GM18861 (cell line): ENCODE measurements at regions not wholly inside any gene's neighbourhood (a gene's known extent, or its start where the extent isn't known, plus 50 kb on each side); places are given as distances from the start of the nearest gene placed in this dataset.

Source experiments
- ATAC-seq: cut with Tn5 transposase; IDR thresholded peaks from one replicate; pipeline ENCODE4 v1.9.1; 2021; ENCODE audit not compliant: unreplicated experiment

DNA sequence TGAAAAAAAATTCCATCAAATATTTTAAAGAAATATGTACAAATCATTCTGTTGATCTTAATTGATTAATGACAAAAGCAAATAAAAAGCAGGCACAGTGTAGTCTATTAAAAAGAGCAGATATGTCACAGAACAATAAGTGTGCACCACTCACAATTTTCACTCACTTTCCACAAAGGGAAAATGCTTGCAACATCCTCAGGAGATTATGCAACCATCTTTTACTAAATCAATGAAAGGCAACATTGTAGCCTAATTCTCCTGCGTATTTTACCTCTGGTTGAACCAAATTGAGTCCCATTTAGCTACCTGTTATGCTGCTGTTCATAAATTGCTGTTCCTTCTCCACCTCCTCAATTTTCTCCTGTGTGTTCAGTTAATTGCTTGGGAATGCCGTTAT, 1346.8 kb upstream of the PIK3C3 start:
- ATAC-seq: no peak

DNA sequence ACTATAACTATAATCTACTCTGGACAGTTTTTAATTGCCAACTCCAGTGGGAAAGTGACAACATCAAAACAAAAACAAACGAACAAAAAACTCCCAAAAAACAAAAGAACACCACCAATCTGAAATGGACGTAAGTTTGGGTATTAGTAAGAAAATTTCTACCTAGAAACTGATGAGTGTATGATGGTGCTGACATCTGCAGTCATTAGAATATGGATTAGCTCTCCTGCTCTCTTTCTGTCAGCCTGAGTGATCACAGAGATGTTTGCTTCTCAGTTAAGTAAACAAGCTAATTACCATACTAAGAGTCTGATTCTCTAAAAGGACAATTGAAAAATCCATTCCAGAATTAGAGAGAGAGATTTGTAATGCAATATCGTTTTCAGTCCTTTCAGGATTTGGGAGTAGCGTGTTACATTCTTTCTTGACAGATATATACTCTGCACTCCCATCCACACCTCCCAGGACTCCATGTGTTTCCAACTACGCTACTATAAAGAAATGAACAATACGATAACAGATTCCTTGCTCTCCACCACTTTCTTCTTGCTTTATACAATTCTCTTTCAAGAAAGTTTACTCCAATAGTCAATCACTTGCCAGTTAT, 1347.4 kb upstream of the PIK3C3 start:
- ATAC-seq: no peak

DNA sequence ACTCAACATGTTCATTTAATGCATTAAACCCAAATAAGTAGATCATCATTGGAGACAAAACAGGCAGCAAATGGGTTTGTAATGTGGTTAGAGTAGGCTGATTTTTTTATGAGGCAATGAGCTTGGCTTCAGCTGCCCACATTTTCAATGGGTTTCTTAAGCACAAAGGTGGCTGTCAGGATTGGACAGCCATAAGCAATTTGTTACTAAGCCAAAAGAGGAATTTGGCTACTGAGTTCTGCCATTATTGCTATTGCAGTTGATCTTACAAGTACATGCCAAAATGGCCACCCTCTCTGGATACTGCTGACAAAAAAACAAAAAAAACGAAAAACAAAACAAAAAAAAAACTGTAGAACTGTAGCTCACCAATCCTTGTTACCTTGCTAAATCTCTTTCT, 1348.0 kb upstream of the PIK3C3 start:
- no peak for ATAC-seq

DNA sequence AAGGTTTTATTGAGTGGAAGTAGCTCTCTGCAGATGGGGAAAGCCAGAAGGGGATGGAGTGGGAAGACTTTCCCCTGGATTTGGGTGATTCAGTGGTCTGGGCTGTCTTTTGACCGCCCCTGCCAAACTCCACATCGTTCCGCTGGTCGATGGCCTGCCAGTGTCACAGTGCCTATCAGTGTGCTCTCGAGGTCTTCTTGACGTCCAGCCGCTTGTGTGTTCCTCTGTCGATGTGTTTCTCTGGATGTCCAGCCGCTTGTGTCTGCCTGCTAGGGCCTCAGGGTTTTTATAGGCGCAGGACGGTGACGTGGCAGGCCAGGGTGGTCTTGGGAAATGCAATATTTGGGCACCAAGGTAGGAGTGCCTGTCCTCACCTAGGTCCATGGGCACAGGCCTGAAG, 1371.4 kb upstream of the PIK3C3 start:
- ATAC-seq: no peak

DNA sequence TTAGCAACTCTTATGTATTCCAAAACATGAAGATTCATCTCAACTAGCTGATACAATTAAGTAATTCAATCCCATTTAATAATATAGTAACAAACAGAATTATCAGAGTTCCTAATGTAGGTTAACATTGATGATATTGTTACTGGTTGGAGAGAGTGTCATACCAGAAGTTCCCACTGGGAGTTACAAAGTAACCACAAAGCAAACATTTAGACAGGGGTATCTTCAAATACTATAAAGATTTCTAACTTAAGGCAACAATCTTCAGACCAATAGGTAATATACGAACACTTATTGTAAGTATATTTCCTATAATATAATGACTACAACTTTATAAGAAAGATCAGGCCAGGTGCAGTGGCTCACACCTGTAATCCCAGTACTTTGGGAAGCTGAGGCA, 1372.9 kb upstream of the PIK3C3 start:
- ATAC-seq: no peak

DNA sequence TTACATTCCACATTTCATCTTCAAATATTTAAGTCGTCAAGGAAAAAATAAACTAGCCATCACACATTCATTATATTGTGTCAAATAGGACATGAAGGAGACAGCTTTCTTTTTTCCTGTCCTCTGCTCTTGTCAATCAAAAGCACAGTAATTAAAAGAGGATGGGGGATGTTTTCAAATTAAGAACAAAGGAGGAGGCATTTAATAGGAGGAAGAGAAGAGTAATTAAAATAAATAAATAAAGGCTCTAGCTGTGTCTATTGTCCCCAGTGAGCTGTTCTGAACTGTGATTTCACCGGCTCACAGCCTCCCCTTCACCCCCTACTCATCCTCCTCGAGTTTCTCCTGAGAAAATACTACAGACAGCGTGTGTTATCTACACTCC, 1377.1 kb upstream of the PIK3C3 start:
- ATAC-seq: no peak

DNA sequence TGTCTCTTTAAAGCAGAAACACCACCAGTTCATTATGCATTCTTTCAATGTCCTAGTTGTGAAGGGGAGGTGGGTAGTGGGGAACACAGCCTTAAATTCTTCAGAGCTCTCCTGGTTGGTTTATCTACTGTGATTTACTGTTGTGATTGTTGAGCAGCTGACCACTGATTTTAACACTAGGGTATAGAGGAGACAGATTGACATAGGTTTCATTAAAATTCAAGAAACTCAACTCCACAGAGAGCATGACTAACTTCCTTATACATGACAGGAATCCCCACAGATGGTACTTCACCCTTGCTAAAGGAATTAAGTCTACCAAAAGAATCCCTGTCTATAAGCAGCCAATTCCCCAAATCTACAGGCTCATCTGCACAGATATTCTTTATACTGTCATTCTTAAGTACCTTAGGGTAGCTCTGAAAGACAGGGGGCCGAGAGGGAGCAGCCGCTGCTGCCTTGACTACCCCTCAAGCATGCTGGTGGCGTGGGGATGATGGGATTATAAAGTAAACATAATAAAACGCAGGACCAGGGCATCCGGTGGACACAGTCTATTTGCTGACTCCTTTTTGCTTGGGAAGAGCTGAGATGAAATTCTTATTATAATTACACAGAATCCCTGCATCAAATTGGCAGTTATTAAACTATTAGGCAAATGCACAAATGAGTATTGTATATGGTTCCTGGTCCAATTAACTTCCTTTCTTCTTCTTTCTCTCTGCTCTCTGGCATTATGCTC, 1377.6 kb upstream of the PIK3C3 start:
- no peak for ATAC-seq

DNA sequence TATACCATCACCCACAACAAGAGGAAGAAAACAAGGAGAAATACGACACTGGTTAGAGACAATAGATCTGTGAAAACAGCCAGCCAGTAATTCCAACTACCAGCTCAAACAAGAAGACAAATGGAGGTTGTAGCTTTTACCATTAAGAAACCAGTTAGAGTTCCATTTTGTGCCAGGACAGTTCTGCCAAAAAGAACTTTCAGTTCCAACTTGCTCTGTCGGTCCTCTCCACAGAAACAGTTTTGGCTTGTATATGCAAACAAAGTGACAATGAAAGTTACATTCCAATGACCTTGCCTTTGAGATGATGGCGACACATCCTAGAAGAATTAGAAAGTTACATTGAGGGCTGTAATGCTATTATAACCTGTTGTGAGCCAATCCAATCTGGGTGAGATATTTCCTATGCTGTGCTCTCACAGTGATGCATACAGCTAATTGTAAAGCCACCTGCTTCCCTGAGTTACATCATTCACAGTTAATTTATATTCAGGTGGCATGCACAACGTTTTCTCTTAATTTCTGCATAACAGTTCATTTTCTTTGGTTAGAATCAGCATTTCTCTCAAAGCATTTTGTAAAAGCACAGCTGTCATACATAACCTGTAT, 1378.4 kb upstream of the PIK3C3 start:
- ATAC-seq: no peak

DNA sequence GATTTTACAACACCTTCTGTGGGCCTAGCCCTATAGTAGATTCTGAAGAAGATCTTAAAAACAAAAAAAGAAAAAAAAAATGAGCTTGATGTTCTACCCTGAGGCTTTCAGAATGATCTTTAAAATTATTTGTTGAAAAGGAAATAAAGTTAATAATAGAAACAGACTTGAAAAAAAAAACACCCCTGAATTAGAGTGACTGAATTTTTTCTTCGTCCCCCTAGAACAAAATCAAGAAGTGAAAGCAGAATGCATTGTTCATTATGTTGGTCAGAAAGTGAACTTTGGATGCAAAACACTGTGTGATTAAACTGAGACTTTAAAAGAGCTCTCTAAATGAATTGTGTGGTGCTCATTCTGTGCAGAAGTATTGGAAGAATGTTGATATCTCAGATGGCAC, 1384.4 kb upstream of the PIK3C3 start:
- ATAC-seq: no peak

DNA sequence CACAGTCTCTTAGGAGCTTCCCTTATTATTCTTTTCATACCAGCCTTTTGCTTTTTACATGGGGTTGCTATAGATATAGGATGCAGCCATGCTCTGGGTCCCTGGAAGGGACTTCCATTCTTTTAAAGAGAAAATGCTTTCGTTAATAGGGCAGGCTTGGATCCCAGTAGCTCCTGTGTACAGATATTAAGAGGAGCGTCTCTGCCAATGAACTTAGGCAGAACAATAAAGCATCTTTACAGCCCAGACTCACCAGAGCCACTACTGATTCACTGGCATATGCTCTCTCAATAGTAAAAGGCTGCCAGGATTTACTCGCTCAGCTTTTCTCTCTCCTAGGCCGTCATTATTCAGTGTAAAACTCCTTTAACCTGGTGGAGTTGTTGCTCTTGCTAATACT, 1385.4 kb upstream of the PIK3C3 start:
- no peak for ATAC-seq

DNA sequence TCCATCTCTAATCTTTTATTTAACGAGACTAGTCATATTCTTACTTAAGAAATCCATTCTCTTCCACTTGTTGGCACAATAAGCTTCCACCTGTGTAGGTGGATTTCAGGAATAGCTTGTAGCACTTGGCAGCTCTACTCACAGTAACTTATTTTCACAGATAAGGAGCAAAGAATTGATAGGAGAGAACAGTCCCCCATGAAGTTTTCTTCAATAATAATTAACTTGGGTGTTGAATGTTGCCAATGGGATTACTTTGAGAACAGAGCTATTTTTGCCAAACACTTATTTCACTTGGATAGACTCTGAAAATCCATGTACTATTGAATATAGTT, 1388.6 kb upstream of the PIK3C3 start:
- ATAC-seq: no peak

DNA sequence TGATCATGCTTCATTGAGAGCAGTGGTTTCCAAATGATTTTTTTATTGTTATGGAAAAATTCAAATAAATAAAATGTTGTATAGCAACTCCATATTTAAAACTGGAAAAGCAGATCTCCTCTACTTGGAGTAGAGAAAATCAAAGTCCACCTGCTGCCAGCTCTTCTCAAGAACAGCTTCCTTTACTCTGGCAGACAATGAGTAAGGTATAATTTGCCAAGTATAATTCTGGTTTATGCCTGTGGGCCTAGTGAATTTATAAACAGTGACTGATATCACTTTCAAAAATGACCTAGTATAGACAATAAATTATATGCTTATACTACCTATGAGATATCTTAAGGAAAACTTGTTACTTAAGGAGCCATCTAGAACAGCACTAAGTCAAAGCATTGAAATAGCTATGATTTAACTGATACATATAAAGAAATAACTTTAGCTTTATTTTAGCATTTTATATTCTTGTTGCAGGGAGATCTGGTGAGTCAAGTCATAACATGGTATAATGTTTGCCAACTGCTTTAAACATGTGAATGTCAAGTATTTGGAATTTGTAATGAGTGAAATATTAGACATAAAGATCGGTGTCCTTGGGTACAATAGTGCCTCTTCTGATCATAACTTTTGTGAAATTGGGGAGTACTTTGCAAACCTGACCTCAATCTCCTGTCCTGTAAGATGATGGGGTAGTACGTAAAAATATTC, 1389.1 kb upstream of the PIK3C3 start:
- no peak for ATAC-seq

DNA sequence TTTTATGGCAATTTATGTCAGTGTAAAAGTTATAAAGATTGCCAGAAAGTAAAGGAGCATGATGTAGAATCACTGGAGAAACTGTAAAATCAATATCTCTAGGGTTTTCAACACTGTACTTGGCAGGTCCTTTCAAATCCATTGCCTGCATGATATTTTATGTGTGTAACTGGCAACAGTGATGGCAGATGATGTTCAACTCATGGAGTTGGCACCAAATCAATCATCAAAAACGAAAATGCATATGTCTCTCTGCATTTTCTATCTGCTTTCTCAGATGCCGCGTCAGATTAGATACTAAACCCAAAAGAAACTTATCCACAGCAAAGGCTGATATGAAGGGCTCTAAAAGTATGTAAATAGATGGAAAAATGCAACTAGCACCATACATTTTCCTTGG, 1395.5 kb upstream of the PIK3C3 start:
- ATAC-seq: no peak

DNA sequence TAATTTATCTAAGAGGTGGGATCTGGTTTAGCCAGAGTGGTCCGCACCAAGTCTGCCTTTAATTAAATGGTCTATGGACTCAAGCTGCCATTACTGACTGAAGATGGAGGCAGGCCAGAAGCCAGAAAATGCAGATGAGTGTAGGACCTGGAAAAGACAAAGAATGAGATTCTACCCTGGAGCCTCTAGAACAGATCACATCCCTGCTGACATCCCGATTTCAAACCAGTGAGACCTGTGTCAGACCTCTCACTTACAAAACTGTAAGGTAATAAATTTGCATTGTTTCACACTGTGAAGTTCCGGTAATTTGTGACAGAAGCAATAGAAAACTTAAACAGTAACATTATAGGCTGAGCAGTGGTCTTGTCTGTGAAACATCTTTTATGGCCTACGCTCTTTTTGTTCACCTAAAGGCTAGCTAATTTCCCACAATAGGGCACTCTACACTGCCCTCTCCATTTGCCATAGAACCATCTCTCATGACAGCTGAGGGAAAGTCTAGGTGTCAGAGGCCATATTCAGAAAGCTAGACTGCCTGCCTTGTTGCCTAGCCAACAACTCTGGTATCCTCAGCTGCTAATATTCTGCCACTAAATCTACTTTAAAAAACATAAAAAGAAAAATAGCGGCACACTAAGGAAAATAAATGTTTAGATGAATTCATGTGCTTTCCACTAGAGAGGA, 1396.2 kb upstream of the PIK3C3 start:
- ATAC-seq: no peak

DNA sequence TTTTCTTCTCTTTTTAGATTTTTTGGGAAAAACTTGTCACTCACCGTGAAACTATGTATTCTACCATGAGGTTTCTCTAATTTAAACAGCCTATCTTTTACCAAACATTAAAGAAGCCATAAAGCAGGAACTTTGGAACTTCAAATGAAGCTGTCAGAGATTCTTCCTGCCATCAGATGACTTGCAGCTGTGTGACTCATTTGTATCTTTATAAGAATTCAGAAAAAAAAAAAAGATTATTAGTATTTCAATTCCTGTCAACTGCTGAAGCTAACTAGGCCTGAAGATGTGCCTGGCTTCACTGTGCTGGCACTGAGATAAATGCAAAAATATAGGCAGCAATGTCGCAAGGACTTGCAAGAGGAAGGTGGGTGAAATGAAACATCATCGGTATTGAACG, 1399.1 kb upstream of the PIK3C3 start:
- no peak for ATAC-seq

DNA sequence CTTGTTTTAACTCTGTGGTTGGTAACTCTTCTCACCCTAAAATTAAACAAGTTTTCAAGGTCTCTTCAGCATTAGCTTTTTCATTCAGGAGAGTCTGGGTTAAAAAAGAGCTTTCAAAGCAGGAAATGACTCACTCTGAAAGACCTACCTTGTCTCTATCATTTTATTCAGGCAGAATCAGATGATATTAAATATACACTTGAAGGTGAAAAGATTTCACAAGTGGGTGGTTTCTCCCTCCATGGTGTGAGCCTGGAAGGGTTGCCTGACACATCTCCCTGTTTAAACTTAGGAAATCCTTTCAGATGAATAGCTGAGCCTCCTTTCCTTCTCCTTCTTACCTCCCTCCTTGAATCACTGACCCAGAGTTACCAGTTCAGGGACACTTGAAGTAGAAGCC, 1402.0 kb upstream of the PIK3C3 start:
- no peak for ATAC-seq

DNA sequence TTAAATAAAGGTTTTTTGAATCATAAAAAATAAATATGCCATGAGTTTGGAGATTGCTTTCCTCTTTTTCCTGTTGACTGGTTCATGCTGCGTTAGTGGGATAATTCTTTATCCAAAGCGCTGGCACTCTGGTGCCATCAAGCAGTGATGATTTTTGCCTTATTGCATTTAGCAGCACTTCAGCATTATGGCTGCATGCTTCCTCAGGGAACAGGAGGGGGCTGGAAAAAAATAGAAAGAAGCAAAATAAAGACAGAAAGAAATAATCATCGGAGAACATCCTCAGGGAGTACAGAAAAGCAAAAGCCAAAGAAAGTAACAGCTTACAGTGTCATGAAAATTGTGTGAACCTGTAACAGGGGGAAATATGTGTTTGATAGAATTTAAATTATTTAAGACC, 1408.2 kb upstream of the PIK3C3 start:
- ATAC-seq: no peak

DNA sequence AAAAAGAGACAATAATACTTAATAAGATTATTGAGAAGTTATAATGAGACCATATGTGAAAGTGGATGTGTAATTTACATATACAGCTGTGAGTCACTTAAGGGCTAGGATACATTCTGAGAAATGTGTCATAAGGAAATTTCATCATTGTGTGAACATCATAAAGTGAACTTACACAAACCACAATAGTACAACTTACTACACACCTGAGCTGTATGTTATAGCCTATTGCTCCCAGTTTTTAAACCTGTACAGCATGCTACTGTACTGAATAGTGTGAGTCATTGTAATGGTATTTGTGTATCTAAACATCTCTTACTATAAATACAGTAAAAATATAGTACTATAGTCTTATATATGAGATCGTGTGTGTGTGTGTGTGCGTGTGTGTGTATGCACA, 1420.3 kb upstream of the PIK3C3 start:
- no peak for ATAC-seq

DNA sequence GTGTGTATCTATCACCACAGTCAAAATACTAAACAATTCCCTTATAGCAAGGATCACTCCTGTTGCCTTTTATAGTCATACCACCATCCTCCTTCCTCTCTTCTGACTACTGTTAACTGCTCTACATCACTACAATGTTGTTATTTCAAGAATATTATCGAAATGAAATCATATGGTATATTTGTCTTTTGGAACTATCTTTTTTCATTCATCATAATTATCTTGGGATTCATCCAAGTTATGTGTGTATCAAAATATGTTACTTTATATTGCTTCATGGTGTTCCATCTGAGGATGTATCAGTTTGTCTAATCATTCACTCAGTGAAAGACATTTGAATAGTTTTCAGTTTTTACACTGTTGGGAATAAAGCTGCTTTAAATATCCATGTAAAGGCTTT, 1423.0 kb upstream of the PIK3C3 start:
- no peak for ATAC-seq

DNA sequence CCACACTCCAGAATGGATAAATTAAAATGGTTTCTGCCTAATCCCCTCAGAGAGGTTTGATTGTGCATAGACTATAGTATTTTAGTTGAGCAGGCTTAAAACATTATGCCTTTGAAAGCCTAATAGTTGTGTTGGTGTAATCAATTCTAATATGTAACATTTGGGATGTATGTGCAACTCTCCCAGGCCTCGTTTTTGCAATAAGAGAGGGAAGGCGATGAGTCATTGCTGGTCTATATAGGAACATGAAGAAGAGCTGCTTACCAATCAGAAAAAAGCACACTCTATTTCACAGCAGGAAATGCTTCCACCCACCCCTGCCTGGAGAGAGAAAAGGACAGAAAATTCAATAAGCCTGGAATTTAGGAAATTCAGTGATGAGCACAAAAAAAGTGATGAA, 1424.0 kb upstream of the PIK3C3 start:
- no peak for ATAC-seq

DNA sequence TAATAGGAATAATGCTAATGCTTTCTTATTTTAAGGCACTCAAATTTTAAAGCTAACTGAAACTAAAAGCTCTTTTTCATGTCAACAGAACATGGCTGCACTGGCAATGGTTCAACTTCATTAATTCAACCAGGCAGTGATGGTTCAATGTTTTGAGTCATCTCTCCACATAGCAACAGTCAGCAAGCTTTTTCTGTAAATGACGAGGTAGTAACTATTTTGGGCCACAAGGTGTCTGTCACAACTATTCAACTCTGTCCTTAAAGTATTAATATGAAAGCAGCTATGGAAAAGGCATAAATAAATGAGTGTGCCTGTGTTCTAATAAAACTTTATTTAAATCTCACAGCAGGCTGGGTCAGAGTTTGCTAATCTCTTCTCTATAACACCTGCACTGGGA, 1425.6 kb upstream of the PIK3C3 start:
- ATAC-seq: no peak

DNA sequence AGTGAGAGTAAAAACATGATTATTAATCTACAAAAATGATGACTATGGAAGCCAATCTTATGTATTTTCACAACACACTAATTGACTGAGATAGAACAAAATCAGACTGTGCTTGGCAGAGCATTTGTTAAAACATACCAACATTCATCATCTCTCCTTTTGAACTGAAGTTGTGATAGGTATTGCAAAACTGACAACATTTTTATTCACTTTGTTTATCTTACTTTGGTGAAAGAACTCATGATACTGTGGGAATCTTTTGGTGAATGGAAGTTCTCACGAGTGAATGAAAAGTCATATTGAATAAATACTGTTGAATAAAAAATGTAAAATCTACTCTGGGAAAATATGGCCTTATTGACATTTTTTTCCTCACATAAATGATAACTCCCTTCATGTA, 1430.2 kb upstream of the PIK3C3 start:
- ATAC-seq: no peak
